Esophagus (tissue), 2 donors: ENCODE measurements at regions not wholly inside any gene's neighbourhood (a gene's known extent, or its start where the extent isn't known, plus 50 kb on each side); places are given as distances from the start of the nearest gene placed in this dataset.

Source experiments
- H3K27ac ChIP-seq, 2 donors: one replicate each; pipeline ENCODE4 v1.5.1; 2013; ENCODE audit warnings: low read depth in 2 of 2, mild to moderate bottlenecking in 2 of 2, inconsistent platforms in 1 of 2, low read length in 1 of 2, moderate library complexity in 1 of 2
- H3K27me3 ChIP-seq, 2 donors: one replicate each; pipeline ENCODE4 v1.6.1; 2013; ENCODE audit warnings: low read length in 2 of 2, control low read depth in 1 of 2, mild to moderate bottlenecking in 1 of 2; ENCODE audit not compliant: insufficient read depth in 2 of 2, control insufficient read depth in 1 of 2
- H3K36me3 ChIP-seq, 2 donors: one replicate each; pipeline ENCODE4 v1.6.1; 2013; ENCODE audit warnings: low read length in 1 of 2; ENCODE audit not compliant: control insufficient read depth in 2 of 2, insufficient read depth in 2 of 2
- H3K4me1 ChIP-seq, 2 donors: one replicate each; pipeline ENCODE4 v1.6.1; 2013; ENCODE audit warnings: low read length in 1 of 2; ENCODE audit not compliant: control insufficient read depth in 2 of 2, insufficient read depth in 2 of 2
- H3K4me3 ChIP-seq, 2 donors: one replicate each; pipeline ENCODE4 v1.5.1; 2013; ENCODE audit warnings: low read length in 2 of 2, mild to moderate bottlenecking in 2 of 2, low read depth in 1 of 2, moderate library complexity in 1 of 2
- H3K9me3 ChIP-seq, 2 donors: one replicate each; pipeline ENCODE4 v1.6.1; 2013; ENCODE audit warnings: mild to moderate bottlenecking in 2 of 2, low read depth in 1 of 2, low read length in 1 of 2, moderate library complexity in 1 of 2; ENCODE audit not compliant: control insufficient read depth in 2 of 2, insufficient read depth in 1 of 2
- WGBS, 2 donors: extraction: QIAGEN DNeasy Blood & Tissue Kit; methylation state at CpG; one replicate each; pipeline ENCODE4 v1.1.7; 2013; 5-methylcytosine and 5-hydroxymethylcytosine counted together
- donor health status: healthy with polysubstance abuse.
- donor health status: Bipolar disorder and iron deficiency.

DNA sequence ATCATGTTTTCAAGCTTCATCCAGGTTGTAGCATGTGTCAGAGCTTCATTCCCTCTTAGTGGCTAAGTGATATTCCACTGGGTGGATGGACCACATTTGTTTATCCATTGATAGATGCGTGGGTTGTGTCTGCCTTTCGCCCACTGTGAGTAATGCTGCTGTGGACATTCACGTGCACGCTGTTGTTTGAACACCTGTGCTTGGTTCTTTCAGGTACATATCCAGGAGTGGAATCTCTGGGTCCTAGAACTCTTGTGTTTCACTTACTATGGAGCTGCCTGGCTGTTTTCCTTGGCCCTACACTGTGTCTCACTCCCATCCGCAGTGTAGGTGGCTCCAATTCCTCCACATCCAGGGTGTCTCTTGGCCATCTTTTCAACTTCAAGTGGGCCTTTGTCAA is 224.2 kb downstream of the C16orf95 start:
- no peaks in the 10 kb centered on the region for H3K36me3 ChIP-seq

DNA sequence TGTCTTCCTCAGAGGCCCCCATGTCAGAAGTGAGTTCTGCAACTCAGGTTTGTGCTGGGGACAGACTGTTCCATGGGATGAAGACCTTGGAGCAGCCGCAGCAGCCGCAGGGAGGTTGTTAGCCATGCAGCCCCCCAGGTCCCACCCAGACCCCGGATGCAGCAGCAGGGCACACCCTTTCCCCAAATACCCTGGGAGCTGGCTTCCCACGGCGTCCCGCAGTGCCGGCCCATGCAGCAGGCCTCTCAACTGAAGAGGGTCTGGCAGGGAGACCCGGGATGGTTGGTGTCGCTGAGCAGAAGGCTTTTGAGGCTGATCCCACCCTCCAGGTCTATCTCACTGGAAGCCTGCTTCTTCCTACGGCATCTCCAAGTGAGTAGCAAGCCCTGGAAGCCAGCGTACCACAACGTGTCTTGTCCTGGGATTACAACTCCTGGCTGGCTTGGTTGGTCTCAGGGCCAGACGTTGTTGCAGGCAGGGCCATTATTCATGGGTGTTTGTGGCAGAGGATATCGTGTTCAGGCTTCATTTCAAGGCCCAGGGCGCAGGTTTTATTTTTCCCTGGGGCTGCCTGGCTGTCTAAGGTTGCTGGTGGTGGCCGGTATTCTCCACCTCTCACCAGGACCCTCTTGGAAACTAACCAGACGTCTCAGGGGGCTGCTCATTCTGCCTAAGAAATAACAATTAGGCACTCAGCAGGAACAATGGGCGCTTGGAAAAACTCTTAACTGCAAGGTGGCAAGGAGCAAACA is 223.2 kb downstream of the C16orf95 start:
- no peaks in the 10 kb centered on the region for H3K4me1 ChIP-seq
- no peaks in the 10 kb centered on the region for H3K27me3 ChIP-seq
- H3K9me3 ChIP-seq: peaks cover 0 to 3% of the 10 kb centered on the region in 2 donors
- WGBS, 2 donors: 80 to 81% methylated on average over 18 of the region's 18 CpGs
- no peak overlapping the region for H3K4me3 ChIP-seq
- no peak overlapping the region for H3K27ac ChIP-seq
- H3K36me3 ChIP-seq: no peaks in the 10 kb centered on the region

More for the DNA sequence above, 224.2 kb downstream of the C16orf95 start:
- no peaks in the 10 kb centered on the region for H3K4me1 ChIP-seq
- no peak overlapping the region for H3K27ac ChIP-seq
- peaks cover 0 to 3% of the 10 kb centered on the region in 2 donors for H3K9me3 ChIP-seq
- WGBS, 2 donors: 77 to 84% methylated on average over 5 of the region's 5 CpGs
- H3K4me3 ChIP-seq: no peak overlapping the region
- H3K27me3 ChIP-seq: no peaks in the 10 kb centered on the region

DNA sequence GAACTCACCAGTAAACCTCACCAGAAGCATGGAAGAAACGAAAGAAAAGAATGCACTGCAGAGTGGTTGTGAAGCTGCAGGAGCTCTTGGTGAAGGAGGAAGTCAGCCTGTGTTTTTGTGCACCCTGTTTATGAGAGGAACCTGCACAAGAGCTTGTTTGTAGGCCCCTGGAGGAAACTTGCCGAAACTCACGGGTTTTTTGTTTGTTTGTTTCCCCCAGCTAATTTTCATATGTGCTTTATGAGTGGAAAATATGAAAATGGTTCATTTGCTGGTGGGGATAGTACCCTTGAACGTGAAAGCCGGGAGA is 222.7 kb downstream of the C16orf95 start:
- Histone ChIP-seq H3K9me3 (peaks cover 0 to 2% of the 10 kb centered on the region in 2 donors), H3K27me3 (no peaks in the 10 kb centered on the region), H3K4me3 (no peak overlapping the region), H3K27ac (no peak overlapping the region), H3K4me1 (no peaks in the 10 kb centered on the region), H3K36me3 (no peaks in the 10 kb centered on the region)
- 74 to 81% methylated on average over 5 of the region's 5 CpGs for WGBS, 2 donors

DNA sequence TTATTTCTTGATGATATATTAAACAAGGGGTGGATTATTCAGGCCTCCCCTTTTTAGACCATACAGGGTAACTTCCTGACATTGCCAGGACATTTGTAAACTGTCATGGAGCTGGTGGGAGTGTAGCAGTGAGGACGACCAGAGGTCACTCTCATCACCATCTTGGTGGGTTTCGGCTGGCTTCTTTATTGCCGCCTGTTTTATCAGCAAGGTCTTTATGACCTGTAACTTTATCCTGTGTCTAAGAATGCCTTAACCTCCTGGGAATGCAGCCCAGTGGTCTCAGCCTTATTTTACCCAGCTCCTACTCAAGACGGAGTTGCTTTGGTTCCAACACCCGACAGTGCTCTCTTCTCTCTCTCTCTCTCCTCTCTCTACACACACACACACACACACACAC is 221.9 kb downstream of the C16orf95 start:
- no peaks in the 10 kb centered on the region for H3K36me3 ChIP-seq
- 84 to 86% methylated on average over 5 of the region's 5 CpGs for WGBS, 2 donors
- H3K4me1 ChIP-seq: no peaks in the 10 kb centered on the region
- H3K4me3 ChIP-seq: no peak overlapping the region
- no peaks in the 10 kb centered on the region for H3K27me3 ChIP-seq
- H3K9me3 ChIP-seq: no peaks in the 10 kb centered on the region
- H3K27ac ChIP-seq: no peak overlapping the region

DNA sequence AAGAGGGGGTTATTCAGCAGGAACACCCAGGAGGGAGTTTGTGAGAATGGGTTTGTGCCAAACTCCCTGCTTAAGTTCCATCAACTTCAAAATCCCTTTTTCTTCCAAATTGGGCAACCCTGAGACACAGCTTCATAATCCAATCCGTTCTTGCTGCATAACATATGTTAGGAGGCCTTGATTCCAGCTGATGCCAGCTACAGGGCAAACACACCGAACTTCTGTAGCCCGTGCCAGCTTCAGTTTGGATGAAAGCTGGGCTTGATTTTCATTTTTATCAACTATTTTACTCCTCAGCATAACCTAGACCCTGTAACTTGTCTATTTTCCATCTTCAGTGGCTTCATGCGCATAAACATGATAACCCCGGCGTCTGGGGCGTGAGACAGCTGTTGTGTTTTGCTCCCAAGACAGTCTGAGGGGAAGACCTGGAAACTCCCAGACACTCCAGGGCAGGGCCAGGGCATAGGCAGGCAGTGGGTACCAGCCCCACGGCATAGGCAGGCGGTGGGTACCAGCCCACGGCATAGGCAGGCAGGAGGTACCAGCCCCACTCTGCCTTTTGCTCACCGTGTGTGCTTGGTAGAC is 220.4 kb downstream of the C16orf95 start:
- H3K36me3 ChIP-seq: no peaks in the 10 kb centered on the region
- no peaks in the 10 kb centered on the region for H3K4me1 ChIP-seq
- H3K27ac ChIP-seq: no peak overlapping the region
- no peak overlapping the region for H3K4me3 ChIP-seq
- WGBS, 2 donors: 78 to 87% methylated on average over 11 of the region's 11 CpGs
- H3K27me3 ChIP-seq: no peaks in the 10 kb centered on the region
- no peaks in the 10 kb centered on the region for H3K9me3 ChIP-seq

DNA sequence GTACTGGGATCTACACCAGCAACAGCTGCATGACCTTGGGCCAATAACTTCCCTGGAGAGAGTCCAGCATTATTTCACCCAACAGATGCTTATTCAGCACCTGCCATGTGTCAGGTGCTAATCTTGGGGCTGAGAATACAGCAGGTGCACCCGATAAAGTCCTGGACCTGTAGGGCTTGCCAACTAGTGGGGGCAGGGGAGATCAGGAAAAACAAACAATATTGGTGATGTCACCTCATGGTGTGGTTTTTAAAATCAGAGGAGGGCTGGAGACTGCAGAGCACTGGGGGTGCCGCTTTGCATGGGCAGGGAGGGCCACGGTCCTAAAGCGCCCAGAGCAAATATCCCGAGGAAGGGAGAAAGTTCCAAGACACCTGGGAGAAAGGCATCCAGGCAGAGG is 218.8 kb downstream of the C16orf95 start:
- Histone ChIP-seq H3K4me3 (no peak overlapping the region), H3K4me1 (no peaks in the 10 kb centered on the region), H3K9me3 (no peaks in the 10 kb centered on the region), H3K36me3 (no peaks in the 10 kb centered on the region), H3K27ac (no peak overlapping the region), H3K27me3 (no peaks in the 10 kb centered on the region)
- WGBS, 2 donors: 69 to 86% methylated on average over 5 of the region's 5 CpGs

DNA sequence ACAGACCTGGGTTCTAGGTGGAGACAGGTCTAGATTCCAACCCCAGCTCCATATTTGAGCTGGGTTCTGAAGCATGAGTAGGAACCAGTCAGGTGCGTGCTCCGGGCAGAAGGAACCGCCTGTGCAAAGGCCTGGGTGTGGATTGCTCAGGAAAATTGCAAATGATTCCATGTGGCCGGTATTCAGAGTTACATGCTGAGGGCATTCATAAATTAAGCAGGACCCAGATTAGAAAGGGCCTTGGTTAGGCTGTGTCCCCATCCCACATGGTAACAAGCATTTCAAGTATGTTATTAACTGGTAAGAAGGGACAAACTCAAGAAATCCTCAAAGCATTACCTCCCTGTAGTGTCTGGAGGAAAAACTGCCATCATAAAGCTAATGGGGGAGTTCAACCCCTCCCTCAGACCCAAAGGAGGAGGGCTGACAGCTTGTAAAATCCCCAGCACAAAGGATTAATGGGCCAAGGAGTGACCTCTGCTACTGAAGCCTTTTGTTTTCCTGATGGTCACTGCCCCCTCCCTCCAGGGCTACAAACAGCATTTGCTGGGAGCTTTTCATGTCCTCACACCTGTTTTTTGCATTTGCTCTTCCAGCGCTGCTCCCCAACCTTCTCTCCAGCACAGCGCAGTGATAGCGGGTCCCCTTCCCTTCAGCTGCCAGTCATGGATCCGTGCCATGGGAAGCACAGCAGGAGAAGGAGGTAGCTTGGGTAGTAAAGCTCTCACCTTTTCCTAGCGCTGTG is 218.0 kb downstream of the C16orf95 start:
- WGBS, 2 donors: 66 to 78% methylated on average over 9 of the region's 9 CpGs
- no peaks in the 10 kb centered on the region for H3K9me3 ChIP-seq
- no peak overlapping the region for H3K27ac ChIP-seq
- H3K27me3 ChIP-seq: no peaks in the 10 kb centered on the region
- H3K4me3 ChIP-seq: no peak overlapping the region
- H3K36me3 ChIP-seq: no peaks in the 10 kb centered on the region
- no peaks in the 10 kb centered on the region for H3K4me1 ChIP-seq

DNA sequence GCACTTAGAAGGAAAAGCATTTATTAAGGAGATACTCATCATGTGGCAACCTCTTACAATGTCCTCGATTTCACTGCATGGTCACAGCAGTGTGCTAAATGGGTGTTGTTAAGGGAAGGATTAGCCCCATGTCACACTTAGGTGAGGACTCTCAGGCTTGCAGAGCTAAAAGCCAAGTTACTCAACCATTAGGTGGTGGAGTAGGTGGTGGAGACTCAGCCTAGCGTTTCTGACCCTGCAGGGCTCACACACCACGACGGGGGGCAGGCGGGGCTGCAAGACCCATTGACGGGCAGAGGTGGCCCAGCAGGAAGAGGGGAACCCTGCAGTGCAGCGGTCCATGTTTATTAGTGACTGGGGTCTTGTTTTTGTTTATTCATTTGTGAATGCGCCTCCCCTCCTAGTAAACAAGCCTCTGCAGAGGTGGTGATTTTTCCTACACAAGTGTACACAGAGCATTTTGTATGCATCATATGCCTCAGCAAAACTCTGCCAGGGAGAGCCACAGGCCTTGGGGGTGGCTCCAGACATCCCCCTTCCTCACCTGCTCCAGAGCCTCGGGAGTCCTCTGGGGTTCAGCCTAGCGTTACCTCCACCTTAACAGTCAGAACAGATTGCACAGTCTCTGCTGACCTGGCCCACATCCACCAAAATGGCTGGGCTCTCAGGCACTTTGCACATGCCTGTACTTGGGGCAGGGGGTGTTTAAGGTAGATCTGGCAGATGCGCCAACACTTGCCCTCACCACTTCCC is 216.7 kb downstream of the C16orf95 start:
- Histone ChIP-seq H3K36me3 (no peaks in the 10 kb centered on the region), H3K4me1 (no peaks in the 10 kb centered on the region), H3K27me3 (no peaks in the 10 kb centered on the region), H3K4me3 (no peak overlapping the region), H3K9me3 (no peaks in the 10 kb centered on the region), H3K27ac (no peak overlapping the region)
- 73 to 76% methylated on average over 11 of the region's 11 CpGs for WGBS, 2 donors

DNA sequence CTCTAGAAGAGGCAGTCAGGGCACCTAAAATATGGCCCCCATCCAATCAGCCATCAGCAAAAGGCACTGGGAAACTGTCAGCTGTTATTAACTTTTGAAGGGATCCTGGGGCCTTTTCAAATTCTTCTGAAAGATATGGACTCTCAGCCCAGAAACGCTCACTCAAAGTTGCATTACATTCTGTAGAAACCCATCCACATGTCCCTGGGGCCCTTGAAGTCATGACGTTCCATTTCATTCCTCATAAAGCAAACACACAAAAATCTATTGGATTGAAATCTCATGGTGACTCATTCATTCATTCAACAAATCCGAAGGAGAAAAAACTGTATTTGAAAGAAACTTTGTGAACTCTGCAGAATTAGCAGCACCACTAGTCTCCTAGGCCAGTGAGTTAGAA is 215.3 kb downstream of the C16orf95 start:
- no peak overlapping the region for H3K4me3 ChIP-seq
- H3K27me3 ChIP-seq: no peaks in the 10 kb centered on the region
- H3K4me1 ChIP-seq: no peaks in the 10 kb centered on the region
- H3K9me3 ChIP-seq: no peaks in the 10 kb centered on the region
- 30 to 39% methylated on average over 3 of the region's 3 CpGs for WGBS, 2 donors
- no peak overlapping the region for H3K27ac ChIP-seq
- no peaks in the 10 kb centered on the region for H3K36me3 ChIP-seq
